Caco-2 (cell line): ENCODE measurements at regions not wholly inside any gene's neighbourhood (a gene's known extent, or its start where the extent isn't known, plus 50 kb on each side); places are given as distances from the start of the nearest gene placed in this dataset.
"Not testable (repeated sequence)": the region's sequence is repeated elsewhere in the genome, so short reads cannot be mapped to it uniquely, and the experiment has no call there.

Experiments used
- BruUV-seq: library from RNA; stranded (reverse); fragments of 400-500 nt; replicated peaks from 2 replicates; lab custom pipeline; 2021; lab: Mats Ljungman, UMichigan
- CTCF ChIA-PET: fragments of 300-600 bp; sonication (Branson Sonifier 250); formaldehyde crosslinking; loops from one replicate; lab custom pipeline; 2022; ENCODE audit warnings: antibody characterized with exemption; lab: Charles Lee
- POLR2A ChIA-PET: fragments of 300-600 bp; sonication (Branson Sonifier 250); formaldehyde crosslinking; loops from one replicate; lab custom pipeline; 2022; ENCODE audit warnings: antibody characterized with exemption; lab: Charles Lee
- DNase-seq, 2 experiments: peaks; one replicate each; pipeline versions ENCODE4 v3.0.0 to v3.0.0-alpha.2; 2020 to 2022
- H3K27me3 ChIP-seq: replicated peaks from 2 replicates; pipeline ENCODE4 v1.6.0; 2011; ENCODE audit warnings: low read length; ENCODE audit not compliant: control insufficient read depth, insufficient read depth
- H3K36me3 ChIP-seq: 2 replicates; pipeline ENCODE4 v1.5.1; 2011; ENCODE audit warnings: low read length; ENCODE audit not compliant: control insufficient read depth, insufficient read depth
- H3K4me1 ChIP-seq: fragments of 250-450 bp; sonication (Bioruptor Pico); 2 replicates; pipeline ENCODE4 v1.5.1; 2020; ENCODE audit warnings: mild to moderate bottlenecking
- H3K4me3 ChIP-seq: 2 replicates; pipeline ENCODE4 v1.5.1; 2011; ENCODE audit warnings: low read depth, mild to moderate bottlenecking, control low read depth, low read length
- H3K9me3 ChIP-seq: fragments of 250-450 bp; sonication (Bioruptor Pico); 2 replicates; pipeline ENCODE4 v1.5.1; 2020; ENCODE audit warnings: mild to moderate bottlenecking, moderate library complexity
- H3K27ac Mint-ChIP-seq: one replicate; pipeline ENCODE4 v1.8.0; 2022; ENCODE audit warnings: mixed read lengths; ENCODE audit not compliant: unreplicated experiment
- H3K27me3 Mint-ChIP-seq: one replicate; pipeline ENCODE4 v1.8.0; 2022; ENCODE audit warnings: mixed read lengths; ENCODE audit not compliant: insufficient read depth, unreplicated experiment
- H3K36me3 Mint-ChIP-seq: one replicate; pipeline ENCODE4 v1.8.0; 2022; ENCODE audit warnings: mild to moderate bottlenecking, mixed read lengths; ENCODE audit not compliant: insufficient read depth, unreplicated experiment
- H3K4me1 Mint-ChIP-seq: one replicate; pipeline ENCODE4 v1.8.0; 2022; ENCODE audit warnings: low read depth, mixed read lengths; ENCODE audit not compliant: unreplicated experiment
- H3K4me3 Mint-ChIP-seq: one replicate; pipeline ENCODE4 v1.8.0; 2022; ENCODE audit warnings: mild to moderate bottlenecking, moderate library complexity, mixed read lengths; ENCODE audit not compliant: unreplicated experiment
- H3K9me3 Mint-ChIP-seq: one replicate; pipeline ENCODE4 v1.8.0; 2022; ENCODE audit warnings: mixed read lengths; ENCODE audit not compliant: unreplicated experiment
- intact Hi-C: fragments of 100-400 bp; cut with micrococcal nuclease; formaldehyde crosslinking; loops from one replicate; pipeline ENCODE4 v1.10.0; 2022; ENCODE audit not compliant: unreplicated experiment
- TF ChIP-seq, protein P1 (sequence below), 2 experiments: fragments of 200-600 bp in 1 of 2; IDR thresholded peaks; 1 replicate in 1 of 2; 2 replicates in 1 of 2; pipeline versions ENCODE4 v1.5.1 to v1.8.0; 2011 to 2022; ENCODE audit warnings: antibody characterized with exemption in 1 of 2, control low read depth in 1 of 2, inconsistent platforms in 1 of 2, low read depth in 1 of 2, low read length in 1 of 2, mild to moderate bottlenecking in 1 of 2, moderate library complexity in 1 of 2; ENCODE audit not compliant: insufficient read depth in 1 of 2, severe bottlenecking in 1 of 2, unreplicated experiment in 1 of 2

DNA sequence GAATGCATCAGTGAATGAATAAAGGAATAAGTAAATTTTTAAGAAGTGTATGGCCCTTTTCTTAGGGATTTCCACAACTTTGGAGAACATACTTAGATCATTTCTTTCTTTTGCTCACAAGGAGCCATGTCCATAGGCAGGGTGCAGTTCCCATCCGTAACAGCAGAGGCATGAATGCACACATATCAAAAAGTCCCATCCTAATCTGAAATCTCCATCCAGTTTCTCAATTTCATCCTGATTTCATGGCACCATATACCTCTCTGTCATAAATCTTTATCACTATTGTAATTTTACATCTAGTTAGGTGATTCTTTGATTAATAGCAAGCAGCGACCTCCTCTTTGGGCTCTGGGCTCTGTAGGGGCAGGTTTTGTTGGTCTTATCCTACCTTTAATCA is 359.2 kb downstream of the RRAGC start:
- Histone ChIP-seq H3K36me3 (no peaks in the 10 kb centered on the region), H3K4me1 (no peaks in the 10 kb centered on the region), H3K4me3 (no peak overlapping the region), H3K27me3 (no peaks in the 10 kb centered on the region), H3K9me3 (no peaks in the 10 kb centered on the region)
- ChIA-PET POLR2A (no interaction called here), CTCF (no interaction called here)
- Mint-ChIP-seq H3K27ac (no peak overlapping the region), H3K4me1 (no peaks in the 10 kb centered on the region), H3K4me3 (no peak overlapping the region), H3K36me3 (no peaks in the 10 kb centered on the region), H3K9me3 (no peaks in the 10 kb centered on the region), H3K27me3 (peaks cover 12% of the 10 kb centered on the region)
- intact Hi-C loops, result no loop called here
- no peak for DNase-seq
- TF ChIP-seq, protein P1, sequence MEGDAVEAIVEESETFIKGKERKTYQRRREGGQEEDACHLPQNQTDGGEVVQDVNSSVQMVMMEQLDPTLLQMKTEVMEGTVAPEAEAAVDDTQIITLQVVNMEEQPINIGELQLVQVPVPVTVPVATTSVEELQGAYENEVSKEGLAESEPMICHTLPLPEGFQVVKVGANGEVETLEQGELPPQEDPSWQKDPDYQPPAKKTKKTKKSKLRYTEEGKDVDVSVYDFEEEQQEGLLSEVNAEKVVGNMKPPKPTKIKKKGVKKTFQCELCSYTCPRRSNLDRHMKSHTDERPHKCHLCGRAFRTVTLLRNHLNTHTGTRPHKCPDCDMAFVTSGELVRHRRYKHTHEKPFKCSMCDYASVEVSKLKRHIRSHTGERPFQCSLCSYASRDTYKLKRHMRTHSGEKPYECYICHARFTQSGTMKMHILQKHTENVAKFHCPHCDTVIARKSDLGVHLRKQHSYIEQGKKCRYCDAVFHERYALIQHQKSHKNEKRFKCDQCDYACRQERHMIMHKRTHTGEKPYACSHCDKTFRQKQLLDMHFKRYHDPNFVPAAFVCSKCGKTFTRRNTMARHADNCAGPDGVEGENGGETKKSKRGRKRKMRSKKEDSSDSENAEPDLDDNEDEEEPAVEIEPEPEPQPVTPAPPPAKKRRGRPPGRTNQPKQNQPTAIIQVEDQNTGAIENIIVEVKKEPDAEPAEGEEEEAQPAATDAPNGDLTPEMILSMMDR (IDR thresholded peaks at IDR 0.05; ENCODE audit: insufficient read depth in 1 of 2, low read depth in 1 of 2, low read length in 1 of 2, severe bottlenecking in 1 of 2, unreplicated experiment in 1 of 2), result peak; percentile 12 to 15
- BruUV-seq, result no TSS peak

GRCh38 chr1:38498686-38499085 is 360.9 kb downstream of the RRAGC start:
- intact Hi-C loops, result no loop called here
- no peaks in the 10 kb centered on the region for H3K4me1 ChIP-seq
- H3K36me3 Mint-ChIP-seq, result no peaks in the 10 kb centered on the region
- peaks cover 9% of the 10 kb centered on the region for H3K27me3 Mint-ChIP-seq
- H3K9me3 ChIP-seq, result no peaks in the 10 kb centered on the region
- no TSS peak for BruUV-seq
- ChIA-PET POLR2A (no interaction called here), CTCF (no interaction called here)
- H3K9me3 Mint-ChIP-seq, result no peaks in the 10 kb centered on the region
- DNase-seq, result no peak
- H3K4me3 ChIP-seq, result no peak overlapping the region
- H3K4me1 Mint-ChIP-seq, result no peaks in the 10 kb centered on the region
- TF ChIP-seq, protein P1 (IDR thresholded peaks at IDR 0.05; ENCODE audit: insufficient read depth in 1 of 2, low read depth in 1 of 2, low read length in 1 of 2, severe bottlenecking in 1 of 2, unreplicated experiment in 1 of 2), result no peak
- no peaks in the 10 kb centered on the region for H3K27me3 ChIP-seq
- H3K27ac Mint-ChIP-seq, result no peak overlapping the region
- no peaks in the 10 kb centered on the region for H3K36me3 ChIP-seq
- no peak overlapping the region for H3K4me3 Mint-ChIP-seq

DNA sequence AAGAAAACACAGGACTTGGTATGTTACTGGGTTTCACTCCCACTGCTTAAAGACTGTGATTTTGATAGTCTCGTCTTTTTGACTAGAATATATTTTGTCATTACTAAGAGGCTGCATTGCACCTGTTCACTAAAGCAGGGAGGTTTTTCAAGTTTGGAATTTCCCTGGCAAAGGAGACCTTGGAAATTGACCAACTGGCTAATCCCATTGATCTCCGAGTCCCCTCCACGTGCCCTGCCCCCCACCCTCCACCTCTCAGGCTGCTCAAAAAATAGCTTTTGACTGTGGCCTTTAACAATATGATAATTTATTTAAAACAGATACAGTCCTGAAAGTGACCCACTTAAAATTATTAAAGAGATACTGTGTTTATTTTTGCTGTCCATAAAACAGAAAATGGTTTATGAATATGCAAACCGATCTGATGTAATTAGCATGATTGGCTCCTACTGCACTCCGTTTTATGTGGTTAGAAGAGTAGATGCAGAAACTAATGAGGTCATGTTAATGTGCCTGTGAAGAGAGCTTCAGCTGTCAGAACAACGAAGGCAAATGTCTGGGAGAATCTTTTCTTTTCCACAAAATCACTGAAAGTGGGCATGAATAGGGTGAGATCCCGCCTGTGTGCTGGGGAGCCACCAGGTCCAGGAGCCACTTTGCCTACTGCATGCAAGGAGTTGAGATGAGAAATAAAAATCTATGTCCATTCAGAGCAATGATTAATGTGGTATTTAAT is 361.5 kb downstream of the RRAGC start:
- no peak for DNase-seq
- TF ChIP-seq, protein P1 (IDR thresholded peaks at IDR 0.05; ENCODE audit: insufficient read depth in 1 of 2, low read depth in 1 of 2, low read length in 1 of 2, severe bottlenecking in 1 of 2, unreplicated experiment in 1 of 2), result no peak
- Mint-ChIP-seq H3K36me3 (no peaks in the 10 kb centered on the region), H3K27ac (no peak overlapping the region), H3K9me3 (no peaks in the 10 kb centered on the region), H3K4me3 (no peak overlapping the region), H3K27me3 (peaks cover 9% of the 10 kb centered on the region), H3K4me1 (no peaks in the 10 kb centered on the region)
- H3K4me3 ChIP-seq, result no peak overlapping the region
- ChIA-PET CTCF (no interaction called here), POLR2A (no interaction called here)
- H3K4me1 ChIP-seq, result no peaks in the 10 kb centered on the region
- no peaks in the 10 kb centered on the region for H3K9me3 ChIP-seq
- H3K36me3 ChIP-seq, result no peaks in the 10 kb centered on the region
- H3K27me3 ChIP-seq, result no peaks in the 10 kb centered on the region
- intact Hi-C loops, result no loop called here
- BruUV-seq, result no TSS peak

- H3K9me3 ChIP-seq, DNase-seq, CTCF ChIA-PET, H3K27me3 ChIP-seq, H3K36me3 ChIP-seq, BruUV-seq, H3K4me1 Mint-ChIP-seq, H3K27ac Mint-ChIP-seq, intact Hi-C loops, POLR2A ChIA-PET, H3K27me3 Mint-ChIP-seq, H3K4me3 ChIP-seq, H3K4me3 Mint-ChIP-seq, H3K36me3 Mint-ChIP-seq, H3K4me1 ChIP-seq, H3K9me3 Mint-ChIP-seq: not testable (repeated sequence)
These were observed 366.3 kb downstream of the RRAGC start for GRCh38 chr1:38493306-38493705.
